ENCODE measurements at regions not wholly inside any gene's neighbourhood (a gene's known extent, or its start where the extent isn't known, plus 50 kb on each side); places are given as distances from the start of the nearest gene placed in this dataset.

DNA sequence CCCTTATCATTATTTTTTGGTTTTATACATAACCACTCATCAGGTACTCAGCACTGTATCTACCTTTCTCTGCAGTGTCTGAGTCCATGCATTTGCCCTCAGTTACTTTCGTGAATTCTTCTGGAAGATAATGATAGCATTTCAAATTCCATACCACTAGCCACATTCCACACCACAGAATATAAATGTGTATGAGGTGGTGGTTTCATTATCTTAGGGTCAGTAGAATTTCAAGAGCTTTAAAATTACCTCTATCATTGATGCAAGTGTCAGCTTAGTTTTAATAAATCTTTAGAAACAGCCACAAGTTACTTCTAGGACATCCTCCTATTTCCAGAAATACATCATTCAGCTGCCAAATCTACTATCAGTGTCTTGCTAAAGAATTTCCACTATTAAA lies 1578.3 kb downstream of the OLFM4 start (continued):
- TF ChIP-seq, protein P1, sequence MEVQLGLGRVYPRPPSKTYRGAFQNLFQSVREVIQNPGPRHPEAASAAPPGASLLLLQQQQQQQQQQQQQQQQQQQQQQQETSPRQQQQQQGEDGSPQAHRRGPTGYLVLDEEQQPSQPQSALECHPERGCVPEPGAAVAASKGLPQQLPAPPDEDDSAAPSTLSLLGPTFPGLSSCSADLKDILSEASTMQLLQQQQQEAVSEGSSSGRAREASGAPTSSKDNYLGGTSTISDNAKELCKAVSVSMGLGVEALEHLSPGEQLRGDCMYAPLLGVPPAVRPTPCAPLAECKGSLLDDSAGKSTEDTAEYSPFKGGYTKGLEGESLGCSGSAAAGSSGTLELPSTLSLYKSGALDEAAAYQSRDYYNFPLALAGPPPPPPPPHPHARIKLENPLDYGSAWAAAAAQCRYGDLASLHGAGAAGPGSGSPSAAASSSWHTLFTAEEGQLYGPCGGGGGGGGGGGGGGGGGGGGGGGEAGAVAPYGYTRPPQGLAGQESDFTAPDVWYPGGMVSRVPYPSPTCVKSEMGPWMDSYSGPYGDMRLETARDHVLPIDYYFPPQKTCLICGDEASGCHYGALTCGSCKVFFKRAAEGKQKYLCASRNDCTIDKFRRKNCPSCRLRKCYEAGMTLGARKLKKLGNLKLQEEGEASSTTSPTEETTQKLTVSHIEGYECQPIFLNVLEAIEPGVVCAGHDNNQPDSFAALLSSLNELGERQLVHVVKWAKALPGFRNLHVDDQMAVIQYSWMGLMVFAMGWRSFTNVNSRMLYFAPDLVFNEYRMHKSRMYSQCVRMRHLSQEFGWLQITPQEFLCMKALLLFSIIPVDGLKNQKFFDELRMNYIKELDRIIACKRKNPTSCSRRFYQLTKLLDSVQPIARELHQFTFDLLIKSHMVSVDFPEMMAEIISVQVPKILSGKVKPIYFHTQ (CRISPR knock-in tag; IDR thresholded peaks at IDR 0.05): no peak
- TF ChIP-seq TEAD1 (CRISPR knock-in tag; IDR thresholded peaks at IDR 0.05): no peak
- no peak for TF ChIP-seq CBFB (CRISPR knock-in tag; IDR thresholded peaks at IDR 0.05; ENCODE audit: low read depth)
- TF ChIP-seq, protein P2, sequence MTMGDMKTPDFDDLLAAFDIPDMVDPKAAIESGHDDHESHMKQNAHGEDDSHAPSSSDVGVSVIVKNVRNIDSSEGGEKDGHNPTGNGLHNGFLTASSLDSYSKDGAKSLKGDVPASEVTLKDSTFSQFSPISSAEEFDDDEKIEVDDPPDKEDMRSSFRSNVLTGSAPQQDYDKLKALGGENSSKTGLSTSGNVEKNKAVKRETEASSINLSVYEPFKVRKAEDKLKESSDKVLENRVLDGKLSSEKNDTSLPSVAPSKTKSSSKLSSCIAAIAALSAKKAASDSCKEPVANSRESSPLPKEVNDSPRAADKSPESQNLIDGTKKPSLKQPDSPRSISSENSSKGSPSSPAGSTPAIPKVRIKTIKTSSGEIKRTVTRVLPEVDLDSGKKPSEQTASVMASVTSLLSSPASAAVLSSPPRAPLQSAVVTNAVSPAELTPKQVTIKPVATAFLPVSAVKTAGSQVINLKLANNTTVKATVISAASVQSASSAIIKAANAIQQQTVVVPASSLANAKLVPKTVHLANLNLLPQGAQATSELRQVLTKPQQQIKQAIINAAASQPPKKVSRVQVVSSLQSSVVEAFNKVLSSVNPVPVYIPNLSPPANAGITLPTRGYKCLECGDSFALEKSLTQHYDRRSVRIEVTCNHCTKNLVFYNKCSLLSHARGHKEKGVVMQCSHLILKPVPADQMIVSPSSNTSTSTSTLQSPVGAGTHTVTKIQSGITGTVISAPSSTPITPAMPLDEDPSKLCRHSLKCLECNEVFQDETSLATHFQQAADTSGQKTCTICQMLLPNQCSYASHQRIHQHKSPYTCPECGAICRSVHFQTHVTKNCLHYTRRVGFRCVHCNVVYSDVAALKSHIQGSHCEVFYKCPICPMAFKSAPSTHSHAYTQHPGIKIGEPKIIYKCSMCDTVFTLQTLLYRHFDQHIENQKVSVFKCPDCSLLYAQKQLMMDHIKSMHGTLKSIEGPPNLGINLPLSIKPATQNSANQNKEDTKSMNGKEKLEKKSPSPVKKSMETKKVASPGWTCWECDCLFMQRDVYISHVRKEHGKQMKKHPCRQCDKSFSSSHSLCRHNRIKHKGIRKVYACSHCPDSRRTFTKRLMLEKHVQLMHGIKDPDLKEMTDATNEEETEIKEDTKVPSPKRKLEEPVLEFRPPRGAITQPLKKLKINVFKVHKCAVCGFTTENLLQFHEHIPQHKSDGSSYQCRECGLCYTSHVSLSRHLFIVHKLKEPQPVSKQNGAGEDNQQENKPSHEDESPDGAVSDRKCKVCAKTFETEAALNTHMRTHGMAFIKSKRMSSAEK (CRISPR knock-in tag; IDR thresholded peaks at IDR 0.05; ENCODE audit: borderline replicate concordance): no peak
- TF ChIP-seq CREB1 (CRISPR knock-in tag; IDR thresholded peaks at IDR 0.05): no peak
- TF ChIP-seq, protein P3, sequence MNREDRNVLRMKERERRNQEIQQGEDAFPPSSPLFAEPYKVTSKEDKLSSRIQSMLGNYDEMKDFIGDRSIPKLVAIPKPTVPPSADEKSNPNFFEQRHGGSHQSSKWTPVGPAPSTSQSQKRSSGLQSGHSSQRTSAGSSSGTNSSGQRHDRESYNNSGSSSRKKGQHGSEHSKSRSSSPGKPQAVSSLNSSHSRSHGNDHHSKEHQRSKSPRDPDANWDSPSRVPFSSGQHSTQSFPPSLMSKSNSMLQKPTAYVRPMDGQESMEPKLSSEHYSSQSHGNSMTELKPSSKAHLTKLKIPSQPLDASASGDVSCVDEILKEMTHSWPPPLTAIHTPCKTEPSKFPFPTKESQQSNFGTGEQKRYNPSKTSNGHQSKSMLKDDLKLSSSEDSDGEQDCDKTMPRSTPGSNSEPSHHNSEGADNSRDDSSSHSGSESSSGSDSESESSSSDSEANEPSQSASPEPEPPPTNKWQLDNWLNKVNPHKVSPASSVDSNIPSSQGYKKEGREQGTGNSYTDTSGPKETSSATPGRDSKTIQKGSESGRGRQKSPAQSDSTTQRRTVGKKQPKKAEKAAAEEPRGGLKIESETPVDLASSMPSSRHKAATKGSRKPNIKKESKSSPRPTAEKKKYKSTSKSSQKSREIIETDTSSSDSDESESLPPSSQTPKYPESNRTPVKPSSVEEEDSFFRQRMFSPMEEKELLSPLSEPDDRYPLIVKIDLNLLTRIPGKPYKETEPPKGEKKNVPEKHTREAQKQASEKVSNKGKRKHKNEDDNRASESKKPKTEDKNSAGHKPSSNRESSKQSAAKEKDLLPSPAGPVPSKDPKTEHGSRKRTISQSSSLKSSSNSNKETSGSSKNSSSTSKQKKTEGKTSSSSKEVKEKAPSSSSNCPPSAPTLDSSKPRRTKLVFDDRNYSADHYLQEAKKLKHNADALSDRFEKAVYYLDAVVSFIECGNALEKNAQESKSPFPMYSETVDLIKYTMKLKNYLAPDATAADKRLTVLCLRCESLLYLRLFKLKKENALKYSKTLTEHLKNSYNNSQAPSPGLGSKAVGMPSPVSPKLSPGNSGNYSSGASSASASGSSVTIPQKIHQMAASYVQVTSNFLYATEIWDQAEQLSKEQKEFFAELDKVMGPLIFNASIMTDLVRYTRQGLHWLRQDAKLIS (CRISPR knock-in tag; IDR thresholded peaks at IDR 0.05; ENCODE audit: borderline replicate concordance): no peak
- no peak for TF ChIP-seq ESRRA (CRISPR knock-in tag; IDR thresholded peaks at IDR 0.05; ENCODE audit: borderline replicate concordance)
- no peak for TF ChIP-seq KAT7 (CRISPR knock-in tag; IDR thresholded peaks at IDR 0.05; ENCODE audit: borderline replicate concordance)

DNA sequence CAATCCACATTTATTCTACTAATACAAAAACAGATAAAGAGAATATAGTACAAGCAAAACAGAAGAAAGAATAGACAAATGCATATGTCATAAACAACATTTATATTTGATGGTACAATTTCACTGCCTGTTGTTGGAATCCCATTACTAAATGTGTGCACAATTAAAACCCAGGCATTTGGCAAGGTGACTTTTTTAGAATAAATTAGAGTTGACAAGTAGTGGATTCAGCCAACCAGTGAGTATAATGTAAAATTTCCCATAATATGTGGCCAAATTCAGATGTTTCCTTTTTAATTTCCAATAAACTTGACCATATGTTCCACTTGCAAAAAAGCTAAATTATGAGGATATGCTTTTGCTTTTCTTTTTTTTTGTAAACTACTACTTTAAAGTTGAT lies 1578.8 kb downstream of the OLFM4 start:
- H3K4me3 Mint-ChIP-seq: no peak overlapping the region
- no peak overlapping the region for H3K27ac Mint-ChIP-seq
- POLR2A ChIA-PET: no interaction called here
- no peak for ATAC-seq
- H3K9me3 Mint-ChIP-seq: peaks cover 7% of the 10 kb centered on the region
- H3K36me3 Mint-ChIP-seq: peaks cover 6% of the 10 kb centered on the region
- CTCF ChIA-PET: no interaction called here
- no peaks in the 10 kb centered on the region for H3K27me3 Mint-ChIP-seq (ENCODE audit: low read depth)
- no peak for DNase-seq (ENCODE audit: low spot score)
- no peak for TF ChIP-seq NR3C1 (CRISPR knock-in tag; conservative IDR thresholded peaks at IDR 0.05; ENCODE audit: low read depth)
- no peak for TF ChIP-seq GRHL2 (CRISPR knock-in tag; IDR thresholded peaks at IDR 0.05; ENCODE audit: insufficient replicate concordance, severe bottlenecking)
- TF ChIP-seq TP53 (CRISPR knock-in tag; IDR thresholded peaks at IDR 0.05): no peak
- no peak for TF ChIP-seq RELA (CRISPR knock-in tag; IDR thresholded peaks at IDR 0.05; ENCODE audit: borderline replicate concordance)
- TF ChIP-seq ZMAT4 (CRISPR knock-in tag; IDR thresholded peaks at IDR 0.05): no peak
- no peak for TF ChIP-seq ZNF671 (CRISPR knock-in tag; IDR thresholded peaks at IDR 0.05)
- TF ChIP-seq CBFB (CRISPR knock-in tag; IDR thresholded peaks at IDR 0.05; ENCODE audit: low read depth): no peak
- TF ChIP-seq ZNF423 (CRISPR knock-in tag; IDR thresholded peaks at IDR 0.05): no peak
- no peak for TF ChIP-seq ZNF232 (CRISPR knock-in tag; IDR thresholded peaks at IDR 0.05)
- H3K4me1 Mint-ChIP-seq: peaks cover 10% of the 10 kb centered on the region
